GM18868 (cell line): ENCODE measurements at regions not wholly inside any gene's neighbourhood (a gene's known extent, or its start where the extent isn't known, plus 50 kb on each side); places are given as distances from the start of the nearest gene placed in this dataset.

Experiments
- ATAC-seq: cut with Tn5 transposase; IDR thresholded peaks from one replicate; pipeline ENCODE4 v1.9.1; 2021; ENCODE audit warnings: mild to moderate bottlenecking, moderate library complexity; ENCODE audit not compliant: unreplicated experiment

DNA sequence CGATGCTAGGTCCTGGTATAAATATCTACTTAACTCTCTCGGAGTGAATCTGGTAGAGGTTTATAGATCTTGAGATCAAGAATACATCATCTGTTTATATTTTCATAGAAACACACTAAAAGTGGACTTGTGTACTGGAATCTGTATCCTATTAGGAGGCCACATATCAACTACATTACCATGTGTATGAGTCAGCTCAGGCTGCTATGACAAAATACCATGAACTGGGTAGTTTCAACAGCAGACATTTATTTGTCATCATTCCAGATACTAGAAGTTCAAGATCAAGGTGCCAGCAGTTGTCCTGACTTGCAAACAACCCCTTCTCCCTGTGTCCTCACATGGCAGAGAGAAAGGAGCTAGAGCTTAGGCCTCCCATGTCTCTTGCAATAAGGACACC lies 113.9 kb upstream of the PFKP start:
- no peak for ATAC-seq

DNA sequence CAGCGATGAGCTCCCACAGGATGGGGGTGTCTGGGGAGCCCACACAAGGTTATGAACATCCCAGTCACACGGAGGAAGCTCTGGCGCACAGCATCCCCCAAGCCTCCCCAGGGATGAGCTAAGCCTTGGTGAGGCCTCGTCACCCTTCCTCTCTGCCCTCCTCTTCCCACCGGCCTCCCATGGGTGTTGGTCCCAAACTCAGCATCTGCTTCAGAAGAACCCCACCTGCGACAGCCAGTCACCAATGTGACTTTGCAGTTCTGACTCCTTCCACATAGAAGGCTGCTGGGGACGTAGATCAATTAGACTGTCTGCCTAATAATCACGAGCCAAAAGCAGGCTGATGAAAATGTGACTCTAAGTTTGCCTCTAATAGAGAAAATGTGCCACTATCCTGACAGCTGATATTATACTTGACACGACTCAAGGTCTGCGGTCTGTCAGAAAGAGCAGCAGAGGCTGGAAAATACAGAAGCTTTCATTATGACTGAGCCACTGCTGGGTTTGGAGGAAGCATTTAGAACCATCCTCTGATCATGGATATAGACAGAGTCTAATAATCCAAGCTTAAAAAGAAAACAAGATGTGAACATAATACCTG lies 116.0 kb upstream of the PFKP start:
- ATAC-seq: no peak

DNA sequence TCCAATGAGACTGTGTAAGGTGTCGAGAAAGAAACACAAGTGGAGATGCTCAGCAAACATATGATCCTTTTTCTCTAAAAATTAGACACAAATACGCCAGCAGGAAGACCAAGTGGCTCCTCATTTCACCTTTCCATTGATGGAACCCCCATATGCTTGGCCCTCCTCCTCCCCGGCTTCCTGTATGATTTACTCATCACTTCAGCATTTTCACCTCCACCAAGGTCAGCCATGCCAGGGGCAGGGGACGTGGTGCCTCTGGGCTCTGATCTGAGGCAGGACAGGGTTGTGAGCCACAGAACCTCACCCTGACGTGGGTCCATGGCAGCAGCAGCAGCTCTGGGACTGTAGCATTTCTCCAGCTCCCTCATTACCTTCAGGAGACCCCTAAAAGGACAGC lies 116.8 kb upstream of the PFKP start:
- ATAC-seq: no peak

DNA sequence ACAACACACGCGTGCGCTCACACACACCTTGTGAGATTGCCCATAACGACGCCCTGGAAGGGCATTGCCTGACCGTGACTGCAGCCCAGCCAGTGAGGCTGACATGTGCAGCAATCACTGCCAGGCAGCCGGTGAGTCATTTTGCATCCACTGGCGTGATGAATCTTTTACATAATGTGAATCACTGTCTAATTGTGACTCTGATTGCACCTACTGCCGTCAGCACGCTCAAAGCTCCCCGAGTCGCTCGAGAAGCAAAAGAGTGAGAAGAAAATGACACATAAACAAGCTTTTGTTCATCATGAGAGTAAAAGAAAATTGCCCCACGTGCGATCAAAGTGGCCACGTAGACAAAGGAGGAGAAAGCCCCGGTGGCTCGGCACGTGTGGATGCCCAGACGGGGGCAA lies 117.4 kb upstream of the PFKP start:
- ATAC-seq: peak; percentile 54

DNA sequence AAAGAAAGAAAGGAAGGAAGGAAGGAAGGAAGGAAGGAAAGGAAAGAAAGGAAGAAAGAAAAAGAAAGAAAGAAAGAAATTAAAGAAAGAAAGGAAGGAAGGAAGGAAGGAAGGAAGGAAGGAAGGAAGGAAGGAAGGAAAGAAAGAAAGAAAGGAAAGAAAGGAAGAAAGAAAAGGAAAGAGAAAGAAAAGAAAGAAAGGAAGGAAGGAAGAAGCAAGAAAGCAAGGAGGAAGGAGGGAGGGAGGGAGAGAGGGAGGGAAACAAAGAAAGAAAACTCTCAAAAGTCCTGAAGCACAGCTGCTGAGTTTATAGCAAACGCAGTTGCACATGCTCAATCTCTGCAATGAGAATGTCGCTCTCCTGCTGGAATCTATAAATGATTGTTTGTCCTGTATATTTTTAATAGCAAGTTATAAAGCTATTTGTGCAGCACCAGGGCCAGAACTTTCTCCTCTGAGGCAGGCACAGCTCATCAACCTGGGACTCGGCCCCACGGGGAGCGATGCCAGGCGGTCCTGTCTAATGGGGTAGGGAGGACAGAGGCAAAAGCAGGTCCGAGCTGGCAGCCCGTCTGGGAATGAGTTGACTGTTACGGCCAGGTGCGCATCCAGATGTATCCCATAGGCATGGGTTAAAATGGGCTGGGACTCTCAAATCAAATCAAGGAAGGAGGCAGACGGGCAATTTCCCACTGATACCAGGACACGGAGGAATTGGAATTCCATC lies 118.0 kb upstream of the PFKP start:
- no peak for ATAC-seq

DNA sequence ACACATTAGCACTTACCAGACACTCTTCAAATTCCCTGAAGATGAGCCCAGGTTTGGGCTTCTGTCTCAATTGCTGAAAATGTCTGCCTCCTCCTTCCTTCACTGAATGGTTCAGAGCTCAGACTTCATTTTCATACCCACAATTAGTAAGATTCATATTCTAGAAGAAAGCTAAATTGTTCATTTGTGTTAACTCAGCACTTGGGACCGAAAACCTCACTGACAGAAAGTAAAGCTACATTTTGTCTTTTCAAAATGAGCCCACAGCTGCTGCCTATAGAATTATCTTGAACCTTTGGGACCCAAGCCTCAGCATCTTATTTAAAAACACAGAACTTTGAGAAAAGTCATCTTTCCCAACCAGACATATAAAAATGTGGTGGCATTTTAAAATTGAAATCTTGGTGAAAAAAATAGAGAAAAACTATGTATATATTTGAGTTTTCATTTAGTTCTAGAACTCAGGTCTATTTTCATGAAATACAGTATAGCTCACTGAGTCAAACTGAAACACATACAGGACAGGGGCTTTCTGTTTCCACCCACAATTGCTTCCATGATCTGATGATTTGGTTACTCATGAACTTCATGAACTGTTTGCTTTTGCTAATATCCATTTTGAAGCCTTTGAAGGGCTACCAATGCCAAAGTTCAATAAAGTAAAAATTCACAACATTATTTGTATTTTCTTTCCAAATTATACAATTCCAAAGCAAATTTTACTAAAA lies 119.1 kb upstream of the PFKP start:
- ATAC-seq: peak; percentile 91

DNA sequence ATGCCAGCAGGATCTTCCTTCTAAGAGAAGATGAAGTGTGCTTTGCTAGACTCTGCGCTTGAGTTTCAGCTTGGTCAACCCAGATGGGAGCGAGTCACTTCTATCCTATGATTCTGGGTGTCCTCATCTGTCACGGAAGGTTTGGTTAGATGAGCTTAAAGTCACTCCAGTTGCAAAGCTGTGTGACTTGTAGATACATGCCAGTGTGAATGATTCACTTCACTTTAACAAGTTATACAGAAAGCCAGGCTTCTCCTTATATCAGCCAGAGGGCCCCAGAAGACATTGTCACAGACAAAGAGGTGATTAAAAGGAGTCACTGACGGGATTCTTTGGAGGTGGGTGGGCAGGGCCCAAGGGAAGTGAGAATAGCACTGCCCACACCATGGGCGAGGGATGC lies 122.6 kb upstream of the PFKP start:
- ATAC-seq: no peak

DNA sequence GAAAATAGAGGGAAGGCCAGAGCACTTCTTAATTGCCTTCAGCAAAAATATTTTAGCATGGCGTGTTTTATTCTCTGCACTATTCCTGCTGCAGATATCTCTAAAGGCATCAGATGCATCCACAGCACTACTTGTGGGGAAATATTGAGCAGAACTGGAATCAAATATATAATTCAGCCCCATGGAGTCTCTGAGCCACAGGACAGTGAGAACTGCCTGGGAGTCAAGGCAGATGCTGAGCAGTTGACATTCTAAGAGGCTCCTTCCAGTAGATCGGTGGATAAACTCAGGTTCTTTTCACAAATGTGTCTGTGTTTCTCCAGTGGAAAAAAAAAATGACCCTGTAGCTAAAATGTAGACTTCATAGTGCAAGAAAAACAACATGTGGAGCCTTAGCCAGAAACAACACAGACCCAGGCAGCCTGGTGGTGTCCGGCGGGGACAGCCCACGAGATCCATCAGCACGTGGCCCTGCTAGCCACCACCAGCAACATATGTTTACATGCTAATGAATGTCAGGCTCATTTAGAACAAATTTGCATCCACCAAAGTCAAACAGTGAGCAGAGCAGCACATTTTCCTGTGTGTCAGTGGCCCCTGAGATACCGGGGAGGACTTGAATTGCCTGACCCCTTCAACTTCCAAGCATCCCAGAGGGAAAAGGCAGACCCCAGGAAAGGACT lies 123.3 kb upstream of the PFKP start:
- ATAC-seq: no peak

DNA sequence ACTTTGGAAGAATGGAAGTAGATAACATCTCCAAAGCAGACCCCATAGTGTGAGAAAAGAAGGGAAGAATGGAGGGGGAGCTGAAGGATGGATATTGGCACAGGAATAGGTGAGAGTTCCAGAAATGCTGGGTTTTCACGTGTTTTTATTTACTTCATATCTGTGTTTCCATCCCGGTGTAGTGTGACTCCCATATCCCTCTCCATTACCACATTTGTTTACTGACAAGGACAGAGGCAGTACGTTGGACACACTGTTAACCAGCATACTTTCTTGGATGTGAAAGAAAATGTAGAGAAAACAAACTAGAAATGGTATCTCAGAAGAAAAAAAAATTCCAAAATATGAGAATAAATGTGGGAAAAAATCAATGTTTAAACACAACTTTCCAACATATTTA lies 124.4 kb upstream of the PFKP start:
- ATAC-seq: no peak

DNA sequence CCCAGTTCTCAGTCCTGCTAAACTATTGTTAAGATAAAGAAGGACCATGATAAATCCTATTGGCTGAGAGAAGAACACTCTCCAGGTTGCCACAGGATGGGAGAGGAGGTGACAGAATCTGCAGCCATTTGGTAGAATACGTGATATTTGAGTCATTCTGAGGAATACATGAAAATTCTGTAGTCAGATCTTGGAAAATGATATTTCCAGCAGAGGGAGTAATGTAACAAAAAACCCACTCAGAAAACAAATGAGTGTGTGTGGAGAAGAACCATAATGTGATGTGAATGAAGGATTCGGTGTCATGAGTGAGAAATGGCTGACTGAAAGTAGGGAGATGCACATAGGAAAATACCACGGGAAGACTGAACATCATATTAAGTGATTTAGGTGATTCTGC lies 128.5 kb upstream of the PFKP start:
- no peak for ATAC-seq

DNA sequence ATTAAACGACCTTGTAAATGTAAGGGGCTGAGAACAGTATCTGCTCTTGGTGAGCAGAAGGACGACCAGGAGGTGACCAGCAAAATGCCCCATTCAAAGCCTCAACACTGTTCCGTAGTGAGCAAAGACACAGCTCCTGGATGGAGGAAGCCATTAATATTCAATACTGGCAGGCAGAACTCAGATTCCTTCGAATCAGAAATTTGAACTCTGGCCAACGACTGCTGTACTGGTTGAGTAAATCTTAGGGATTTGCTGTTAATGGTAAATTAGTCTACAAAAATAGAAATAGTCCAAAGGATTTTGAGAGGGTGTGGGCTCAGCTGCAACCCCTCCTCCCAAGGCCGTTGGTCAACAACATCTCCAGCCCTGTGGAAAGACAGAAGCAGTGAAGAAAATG lies 130.5 kb upstream of the PFKP start:
- no peak for ATAC-seq

DNA sequence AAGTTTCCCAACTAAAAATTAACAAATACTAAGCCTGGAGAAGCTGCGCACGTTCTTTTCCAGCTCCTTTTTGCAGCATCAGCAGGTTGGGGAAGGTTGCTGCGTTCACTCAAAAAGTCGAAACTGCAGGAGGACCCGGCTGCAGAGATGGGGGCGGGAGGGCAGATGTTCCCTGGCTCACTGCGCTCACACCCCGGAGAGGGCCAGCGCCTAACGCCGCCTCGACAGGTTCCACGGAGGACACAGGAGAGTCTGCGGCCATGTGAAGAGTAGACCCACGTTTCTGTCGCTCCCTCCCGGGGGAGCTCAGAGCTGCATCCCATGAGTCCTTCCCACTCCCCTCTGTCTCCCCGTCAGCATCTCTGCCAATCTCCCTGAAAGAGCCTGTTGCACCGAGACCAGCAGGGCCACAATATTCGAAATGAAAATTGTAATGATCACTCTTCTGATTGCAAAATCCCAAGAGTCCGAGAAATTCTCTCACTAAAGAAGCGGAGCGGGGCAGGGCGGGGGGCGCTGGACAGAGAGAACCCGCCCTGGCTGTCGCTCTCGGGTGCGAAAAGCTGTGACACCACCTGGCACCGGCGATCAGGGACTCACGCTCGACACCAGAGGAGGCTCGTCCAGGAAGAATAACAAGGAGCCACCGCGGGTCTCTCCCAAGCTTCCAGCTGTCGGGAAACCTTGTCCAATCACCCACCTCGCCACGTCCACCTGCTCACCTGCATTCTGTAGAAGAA lies 131.5 kb upstream of the PFKP start:
- ATAC-seq: no peak

DNA sequence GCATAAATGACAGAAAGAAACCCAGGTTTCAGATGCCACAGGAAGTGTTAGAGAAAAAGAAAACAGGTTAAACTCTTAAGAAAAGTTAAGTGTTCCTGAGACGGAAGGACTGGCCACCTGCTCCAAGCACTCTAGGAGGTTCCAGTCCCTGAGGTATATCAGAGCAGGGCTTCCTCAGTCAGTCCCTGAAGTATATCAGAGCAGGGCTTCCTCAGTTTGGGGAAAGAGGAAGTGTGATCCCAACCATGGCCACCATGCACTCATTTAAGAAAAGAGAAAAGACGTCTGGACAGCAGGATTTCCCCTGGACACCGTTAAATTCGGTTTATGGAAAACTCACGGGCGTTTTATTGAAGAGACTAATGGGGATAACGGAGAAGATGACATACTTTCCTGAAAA lies 133.4 kb upstream of the PFKP start:
- ATAC-seq: no peak

DNA sequence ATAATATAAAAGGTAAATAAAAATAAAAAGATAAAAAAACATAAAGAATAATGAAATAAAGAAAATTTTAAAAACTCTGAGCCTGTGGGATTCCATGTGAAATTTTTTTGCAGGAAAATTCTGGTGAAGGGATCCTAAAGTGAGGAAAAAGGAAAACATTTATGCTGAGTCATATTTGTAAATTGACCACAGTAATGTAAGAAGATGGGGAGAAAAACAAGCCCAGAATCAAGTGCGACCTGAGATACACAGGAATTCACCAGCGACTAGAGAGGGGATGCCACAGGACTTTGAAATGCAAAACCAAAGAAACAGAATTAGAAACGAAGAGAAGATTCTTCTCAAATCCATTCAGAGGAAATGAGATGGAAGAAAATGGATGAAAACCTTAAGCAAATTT lies 133.8 kb upstream of the PFKP start:
- no peak for ATAC-seq

DNA sequence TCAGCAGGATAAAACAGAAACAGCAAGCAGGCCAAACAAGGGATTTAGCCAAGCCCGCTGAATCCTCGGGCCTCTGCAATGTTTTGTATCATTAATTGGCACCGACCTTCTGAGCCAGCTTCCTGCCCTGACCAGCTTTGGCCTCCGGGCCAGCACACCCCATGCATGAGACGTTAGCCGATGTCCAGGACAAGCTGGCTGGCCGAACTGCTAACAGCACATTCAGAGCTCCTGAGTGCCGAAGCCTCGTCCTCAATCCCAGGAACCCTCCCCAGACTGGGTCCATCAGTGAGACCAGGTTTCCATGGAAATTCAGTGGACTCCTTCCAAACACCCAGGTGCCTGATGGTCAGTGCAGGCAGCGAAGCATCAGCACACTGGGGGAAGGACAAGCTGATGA lies 134.3 kb upstream of the PFKP start:
- no peak for ATAC-seq

DNA sequence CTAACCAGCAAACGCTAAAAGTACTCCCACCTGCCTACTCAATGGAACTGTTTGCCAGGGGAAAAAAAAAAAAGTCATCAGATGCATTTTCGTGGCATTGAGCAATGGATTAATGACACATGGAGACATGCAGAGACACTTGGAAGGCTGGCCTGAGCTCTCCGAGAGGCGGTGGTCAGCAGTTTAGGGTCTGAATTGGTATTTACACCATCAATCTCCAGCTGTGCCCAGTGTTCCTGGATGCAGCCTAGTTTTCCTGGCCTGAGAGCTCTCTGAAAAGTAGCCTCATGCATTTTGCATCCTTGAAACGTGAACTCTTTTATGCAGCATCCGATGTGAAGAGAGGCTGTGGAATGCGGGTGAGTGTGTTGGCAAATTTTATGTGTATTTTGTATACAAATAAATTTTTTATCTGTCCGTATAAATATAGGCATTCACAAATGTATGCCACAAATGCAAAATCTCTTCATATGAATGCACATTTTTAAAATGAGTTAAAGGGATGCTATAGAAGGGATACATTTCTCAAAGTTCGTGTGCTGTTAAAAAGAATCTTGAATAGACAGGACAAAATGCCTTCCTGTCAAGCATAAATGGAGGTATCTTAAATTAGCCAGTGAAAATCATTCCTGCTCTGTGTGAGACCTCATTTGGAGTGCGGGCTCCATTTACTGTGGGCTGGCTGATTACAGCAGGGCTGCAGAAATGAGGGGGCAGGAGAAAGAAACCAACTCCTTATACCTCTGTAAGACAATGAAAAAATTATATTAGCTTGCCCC lies 137.7 kb upstream of the PFKP start:
- ATAC-seq: no peak

DNA sequence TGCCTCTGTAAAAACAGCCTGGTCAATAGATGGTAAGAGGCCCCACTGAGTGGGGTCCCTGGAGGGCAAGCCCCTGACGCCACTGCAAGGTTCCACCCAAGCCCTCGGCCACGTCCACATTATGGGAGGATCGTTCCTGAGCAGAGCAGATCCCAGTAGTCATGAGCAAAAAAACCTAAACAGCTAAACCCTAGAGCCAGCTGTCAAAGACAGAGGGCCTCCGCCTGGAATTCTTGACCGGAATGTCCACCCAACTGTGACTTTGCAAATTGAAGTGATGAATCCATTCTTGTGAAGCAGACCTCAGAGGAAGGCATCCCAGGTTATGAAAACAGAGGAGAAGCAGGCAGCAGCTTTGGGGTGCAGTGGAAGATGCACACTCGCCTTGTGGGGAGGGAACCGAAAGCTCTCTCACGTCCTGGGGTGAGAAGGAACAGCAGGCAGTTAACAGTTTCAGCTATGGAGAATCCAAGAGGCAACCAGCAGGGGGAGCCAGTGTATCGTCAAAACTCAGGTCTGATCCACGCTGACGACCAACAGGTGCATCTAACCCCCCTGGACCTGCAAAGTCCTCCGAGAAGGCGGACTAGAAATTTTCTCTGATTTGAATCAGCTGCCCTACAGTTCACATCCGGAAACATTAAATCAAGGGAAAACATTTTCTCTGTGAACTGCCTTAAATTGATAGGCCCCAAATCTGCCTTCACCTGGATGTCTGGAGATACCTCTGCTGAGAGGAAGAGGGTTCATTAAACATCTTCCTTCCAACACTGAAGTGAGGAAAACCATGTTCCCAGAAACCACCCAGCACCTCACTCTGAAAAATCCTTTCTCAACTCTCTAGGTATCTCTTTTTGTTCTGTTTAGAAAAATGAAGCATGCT lies 139.1 kb upstream of the PFKP start:
- peak; percentile 91 for ATAC-seq

DNA sequence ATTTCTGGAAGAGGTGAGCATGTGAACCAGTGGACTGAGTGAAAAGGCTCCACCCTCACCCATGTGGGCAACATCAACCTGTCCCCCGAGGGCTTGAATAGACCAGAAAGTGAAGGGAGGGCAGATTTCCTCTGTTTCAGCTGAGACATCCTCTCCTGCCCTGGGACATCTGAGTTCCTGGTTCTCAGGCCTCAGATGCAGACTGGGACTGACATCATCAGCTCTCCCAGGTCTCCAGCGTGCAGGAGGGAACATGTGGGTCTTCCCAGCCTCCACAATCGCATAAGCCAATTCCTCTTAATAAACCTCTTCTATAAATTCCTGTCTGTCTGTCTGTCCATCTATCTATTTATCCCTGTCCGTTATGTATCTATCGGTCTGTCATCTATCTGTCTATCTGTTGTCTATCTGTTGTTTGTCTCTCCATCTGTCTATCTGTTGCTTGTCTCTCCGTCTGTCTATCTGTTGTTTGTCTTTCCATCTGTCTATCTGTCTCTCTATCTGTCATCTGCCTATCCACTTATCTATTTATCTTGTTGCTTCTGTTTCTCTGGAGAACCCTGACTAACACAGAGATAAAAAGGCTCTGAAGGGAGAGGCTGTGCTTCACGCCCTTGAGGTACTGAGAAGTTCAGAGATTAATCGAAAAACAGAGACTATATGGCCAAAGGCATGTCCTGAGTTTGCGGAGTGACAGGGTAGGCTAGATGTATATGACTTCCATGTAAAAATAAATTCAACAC lies 140.3 kb upstream of the PFKP start:
- ATAC-seq: no peak

DNA sequence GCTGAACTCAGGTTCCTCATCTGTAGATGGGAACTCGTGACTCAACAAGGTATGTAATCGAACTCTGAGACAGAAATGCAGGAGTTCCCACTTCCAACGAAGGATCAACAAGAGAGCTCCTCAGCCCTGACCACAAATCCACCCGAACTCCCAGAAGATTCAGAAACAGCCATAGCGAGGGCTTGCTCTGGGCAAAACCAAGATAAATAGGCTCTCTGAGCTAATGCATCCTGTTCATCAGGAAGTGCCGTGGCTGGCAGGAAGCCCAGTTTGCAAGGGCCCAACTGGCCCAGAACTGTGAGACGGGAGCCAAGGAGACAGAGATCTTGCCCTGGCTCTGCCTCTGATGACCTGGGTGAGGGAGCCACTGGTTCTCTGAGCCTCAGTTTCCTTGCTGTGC lies 141.7 kb upstream of the PFKP start:
- ATAC-seq: no peak
